HG02840 (cell line): ENCODE measurements at regions not wholly inside any gene's neighbourhood (a gene's known extent, or its start where the extent isn't known, plus 50 kb on each side); places are given as distances from the start of the nearest gene placed in this dataset.
"Not testable (repeated sequence)": the region's sequence is repeated elsewhere in the genome, so short reads cannot be mapped to it uniquely, and the experiment has no call there.

Experiments
- ATAC-seq: cut with Tn5 transposase; IDR thresholded peaks from one replicate; pipeline ENCODE4 v1.9.1; 2021; ENCODE audit warnings: mild to moderate bottlenecking, moderate library complexity, moderate number of reproducible peaks; ENCODE audit not compliant: unreplicated experiment, low FRiP score

- ATAC-seq: not testable (repeated sequence)
These were observed 171.1 kb upstream of the NBPF9 start for GRCh38 chr1:149274493-149274892.

DNA sequence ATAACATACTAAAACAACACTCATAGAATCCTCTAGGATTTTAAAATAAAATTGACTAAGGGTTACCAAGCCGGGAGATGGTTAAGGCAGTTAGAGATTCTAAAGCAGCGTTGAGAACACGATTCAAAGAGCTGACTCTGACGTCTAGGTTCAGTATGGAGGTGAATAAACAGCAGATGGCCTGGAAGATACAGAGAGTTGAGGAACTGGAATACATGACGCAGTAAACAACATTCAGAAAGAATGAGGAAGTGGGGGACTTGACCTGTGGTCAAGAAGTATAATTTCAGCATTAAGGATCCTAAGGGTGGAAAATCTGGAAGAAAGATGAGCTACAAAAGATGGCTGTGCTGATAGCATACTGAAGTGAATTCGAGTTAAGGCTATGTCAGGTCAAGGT, 172.5 kb upstream of the NBPF9 start:
- not testable (repeated sequence) for ATAC-seq

GRCh38 chr1:149276496-149276895, 173.1 kb upstream of the NBPF9 start:
- not testable (repeated sequence) for ATAC-seq

GRCh38 chr1:149278156-149278555, 174.8 kb upstream of the NBPF9 start:
- ATAC-seq: not testable (repeated sequence)

- not testable (repeated sequence) for ATAC-seq
These were observed 175.7 kb upstream of the NBPF9 start for GRCh38 chr1:149279015-149279414.

- not testable (repeated sequence) for ATAC-seq
These were observed 176.2 kb upstream of the NBPF9 start for GRCh38 chr1:149279512-149279911.

GRCh38 chr1:149284773-149285172, 181.4 kb upstream of the NBPF9 start:
- ATAC-seq: not testable (repeated sequence)

DNA sequence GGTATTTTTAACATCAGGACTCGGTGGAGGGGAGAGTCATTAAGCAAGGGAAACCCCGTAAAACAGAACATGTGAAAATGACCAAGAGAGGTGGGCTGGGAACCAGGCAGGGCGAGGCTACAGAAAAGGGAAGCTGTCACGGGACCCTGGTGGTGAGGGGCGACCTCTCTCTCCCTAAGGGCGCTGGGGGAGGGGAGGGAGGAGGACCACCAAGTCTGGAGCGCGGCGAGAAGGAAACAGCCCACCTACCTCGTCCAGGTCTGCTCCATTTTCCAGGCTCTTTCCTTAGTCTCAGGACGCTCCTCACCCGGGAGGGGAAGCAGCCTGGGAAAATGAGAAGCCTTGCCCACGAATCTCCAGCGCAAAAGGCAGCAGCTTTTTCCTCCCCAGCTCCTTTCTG, 181.9 kb upstream of the NBPF9 start:
- not testable (repeated sequence) for ATAC-seq

DNA sequence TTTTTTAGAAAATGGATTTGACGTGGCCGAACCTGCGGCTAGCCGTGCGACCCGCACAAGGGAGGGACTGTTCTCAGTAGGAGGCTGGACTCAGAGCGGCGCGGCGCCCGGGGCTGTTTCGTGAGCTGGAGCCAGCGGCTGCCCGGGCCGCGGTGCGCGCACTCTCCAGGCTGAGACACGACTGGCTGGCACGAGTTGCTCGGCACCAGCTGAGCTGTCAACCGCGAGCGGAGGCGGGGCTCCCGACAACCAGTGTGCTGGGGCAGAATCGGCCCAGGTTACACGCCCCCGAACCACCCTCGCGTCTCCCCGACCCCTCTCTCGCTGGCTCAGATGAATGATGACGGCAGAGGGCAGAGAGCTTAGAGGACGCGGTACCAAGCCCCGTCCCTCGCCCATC, 182.3 kb upstream of the NBPF9 start:
- ATAC-seq: not testable (repeated sequence)

DNA sequence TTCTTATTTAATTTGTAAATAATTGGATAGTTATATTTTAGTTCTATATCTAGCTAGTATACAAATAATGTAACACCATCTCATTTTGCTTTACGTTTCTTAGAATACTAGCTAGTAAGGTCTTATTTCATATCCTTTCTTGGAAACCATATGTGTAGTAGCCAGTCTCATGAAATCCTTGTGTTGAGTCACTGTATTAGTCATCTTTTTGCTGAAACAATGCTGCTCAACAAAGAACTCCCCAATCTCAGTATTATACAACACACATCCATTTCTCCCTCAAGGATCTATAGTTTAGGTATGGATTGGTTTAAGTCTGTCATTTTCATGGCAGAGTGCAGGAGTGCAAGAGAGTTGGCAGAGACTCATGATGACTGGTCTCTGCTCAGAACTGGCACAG, 185.2 kb upstream of the NBPF9 start:
- ATAC-seq: not testable (repeated sequence)

DNA sequence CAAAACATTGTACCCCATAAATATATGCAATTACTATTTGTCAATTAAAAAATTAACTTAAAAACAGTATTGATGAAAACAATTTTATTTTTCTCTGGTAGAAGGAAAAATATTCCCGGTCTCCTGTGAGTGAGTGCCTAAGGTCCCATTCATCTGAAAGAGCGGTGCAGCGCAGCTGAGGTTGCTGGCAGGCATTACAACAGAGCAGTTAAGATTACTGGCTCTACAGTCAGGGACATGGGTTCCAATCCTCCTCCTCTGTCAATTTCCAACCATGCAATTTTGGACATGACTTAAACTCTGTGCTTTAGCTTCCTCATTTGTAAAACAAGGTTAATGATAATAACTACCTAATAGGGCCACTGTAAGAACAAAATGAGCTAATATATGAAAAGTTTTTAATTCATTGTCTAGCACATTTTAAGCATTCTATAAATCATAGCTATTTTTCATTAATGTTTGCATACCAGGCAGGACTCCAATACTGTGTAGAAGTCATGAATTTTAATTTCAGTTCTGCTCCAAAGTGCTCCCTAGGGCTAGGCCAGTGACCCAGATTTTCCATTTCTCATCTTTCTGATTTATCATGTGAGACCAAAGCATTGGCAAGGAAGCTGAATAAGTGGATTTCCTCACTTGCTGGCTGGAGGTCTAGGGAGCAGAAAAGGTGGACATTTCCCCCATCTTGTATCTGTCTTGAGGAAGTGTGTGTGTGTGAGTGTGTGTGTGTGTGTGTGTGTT, 174.2 kb upstream of the NBPF19 start:
- not testable (repeated sequence) for ATAC-seq

- ATAC-seq: not testable (repeated sequence)
These were observed 173.6 kb upstream of the NBPF19 start for GRCh38 chr1:149301282-149301681.

DNA sequence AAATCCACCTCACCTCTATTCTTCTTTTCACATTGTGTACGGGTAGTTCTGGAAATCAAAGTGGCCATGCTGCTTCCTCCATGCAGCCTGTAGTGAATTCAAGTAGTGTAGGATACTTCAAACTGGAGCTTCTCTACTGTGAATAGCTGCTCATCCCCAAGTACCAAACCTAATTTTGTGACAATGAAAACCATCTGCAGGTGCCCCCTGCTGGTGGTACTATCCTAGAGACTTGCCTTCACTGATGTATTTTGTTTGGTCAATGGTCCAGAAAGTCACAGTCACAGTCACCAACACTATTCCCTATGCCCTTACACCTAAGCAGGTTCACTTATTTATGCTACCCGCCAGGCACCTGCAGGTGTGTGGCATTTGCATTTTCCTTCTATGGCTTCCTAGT, 170.0 kb upstream of the NBPF19 start:
- ATAC-seq: not testable (repeated sequence)

- ATAC-seq: not testable (repeated sequence)
These were observed 167.2 kb upstream of the NBPF19 start for GRCh38 chr1:149307640-149308039.

DNA sequence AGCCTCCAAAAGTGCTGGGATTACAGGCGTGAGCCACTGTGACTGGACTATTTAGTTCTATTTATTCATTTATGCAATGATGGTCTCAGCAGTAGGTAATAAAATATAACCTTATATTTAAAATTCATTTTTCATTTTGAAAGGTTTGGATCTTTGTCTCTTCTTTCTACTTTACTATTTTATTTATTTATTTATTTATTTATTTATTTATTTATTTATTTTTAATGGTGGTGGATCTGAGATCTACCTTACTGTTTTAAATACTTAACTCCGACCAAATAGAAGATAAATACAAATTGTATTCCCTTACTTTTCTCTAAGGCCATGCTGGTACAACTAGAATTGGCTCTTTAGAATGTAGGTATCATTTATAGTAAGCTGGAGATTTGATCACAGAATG, 159.9 kb upstream of the NBPF19 start:
- not testable (repeated sequence) for ATAC-seq

- ATAC-seq: not testable (repeated sequence)
These were observed 153.7 kb upstream of the NBPF19 start for GRCh38 chr1:149320971-149321731.

- not testable (repeated sequence) for ATAC-seq
These were observed 153.2 kb upstream of the NBPF19 start for GRCh38 chr1:149321732-149322016.

DNA sequence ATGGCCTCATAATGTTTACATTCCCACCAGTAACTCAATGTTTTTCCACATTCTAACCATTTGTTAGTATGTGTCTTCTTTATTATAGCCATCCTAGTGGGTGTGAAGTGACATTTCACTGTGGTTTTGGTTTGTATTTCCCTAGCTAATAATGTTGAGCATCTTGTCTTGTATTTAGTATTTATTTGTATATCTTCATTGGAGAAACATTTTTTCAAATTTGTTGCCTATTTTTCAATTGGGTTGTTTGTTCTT, 144.8 kb upstream of the NBPF19 start:
- ATAC-seq: not testable (repeated sequence)

DNA sequence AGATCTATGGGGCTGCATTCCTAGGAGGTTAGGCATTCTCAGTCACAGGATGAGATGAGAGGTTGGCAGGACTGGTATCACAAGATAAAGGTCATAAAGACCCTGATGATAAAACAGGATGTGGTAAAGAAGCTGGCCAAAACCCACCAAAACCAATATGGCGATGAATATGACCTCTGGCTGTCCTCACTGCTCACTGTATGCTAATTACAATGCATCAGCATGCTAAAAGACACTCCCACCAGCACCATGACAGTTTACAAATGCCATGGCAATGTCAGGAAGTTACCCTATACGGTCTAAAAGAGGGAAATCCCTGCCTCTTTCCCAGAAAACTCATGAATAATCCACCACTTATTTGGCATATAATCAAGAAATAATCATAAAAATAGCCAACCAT, 138.8 kb upstream of the NBPF19 start:
- not testable (repeated sequence) for ATAC-seq

- not testable (repeated sequence) for ATAC-seq
These were observed 136.6 kb upstream of the NBPF19 start for GRCh38 chr1:149338221-149338691.

DNA sequence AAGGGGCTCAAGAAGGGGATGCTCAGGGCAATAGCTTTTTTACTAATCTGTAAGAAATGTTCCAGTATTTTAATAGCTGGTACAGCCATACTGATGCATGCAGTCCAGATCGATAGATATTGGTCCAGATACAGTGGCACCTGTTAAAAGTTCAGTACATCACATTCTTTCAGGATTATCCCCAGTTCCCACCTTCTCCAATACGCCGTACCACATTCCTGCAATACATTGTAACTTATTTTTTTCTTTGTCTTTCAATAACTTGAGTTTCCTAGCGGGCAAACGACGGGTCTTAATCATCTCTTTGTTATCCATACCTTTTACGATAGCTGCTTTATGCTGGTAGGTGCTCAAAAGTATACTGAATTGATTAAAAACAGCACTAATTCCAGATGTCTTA, 136.1 kb upstream of the NBPF19 start:
- not testable (repeated sequence) for ATAC-seq

DNA sequence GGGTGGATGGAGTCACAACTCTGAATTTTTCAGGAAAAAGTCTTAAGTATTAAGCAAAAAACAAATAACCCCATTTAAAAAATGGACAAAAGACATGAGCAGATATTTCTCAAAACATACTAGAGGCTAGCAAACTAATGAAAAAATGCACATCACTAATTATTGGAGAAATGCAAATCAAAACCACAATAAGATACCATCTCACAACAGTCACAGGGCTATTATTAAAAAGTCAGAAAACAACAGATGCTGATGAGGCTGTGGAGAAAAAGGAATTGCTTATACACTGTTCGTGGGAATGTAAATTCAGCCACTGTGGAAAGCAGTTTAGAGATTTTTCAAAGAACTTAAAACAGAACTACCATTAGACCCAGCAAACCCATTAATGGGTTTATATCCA, 125.4 kb upstream of the NBPF19 start:
- not testable (repeated sequence) for ATAC-seq
